Limb (tissue), 2 donors: ENCODE measurements at regions not wholly inside any gene's neighbourhood (a gene's known extent, or its start where the extent isn't known, plus 50 kb on each side); places are given as distances from the start of the nearest gene placed in this dataset.
"Not testable (repeated sequence)": the region's sequence is repeated elsewhere in the genome, so short reads cannot be mapped to it uniquely, and the experiment has no call there.

ENCODE experiments used
- DNase-seq, 2 donors: peaks; one replicate each; pipeline ENCODE4 v3.0.0-alpha.2; 2016; ENCODE audit errors: extremely low spot score in 2 of 2

DNA sequence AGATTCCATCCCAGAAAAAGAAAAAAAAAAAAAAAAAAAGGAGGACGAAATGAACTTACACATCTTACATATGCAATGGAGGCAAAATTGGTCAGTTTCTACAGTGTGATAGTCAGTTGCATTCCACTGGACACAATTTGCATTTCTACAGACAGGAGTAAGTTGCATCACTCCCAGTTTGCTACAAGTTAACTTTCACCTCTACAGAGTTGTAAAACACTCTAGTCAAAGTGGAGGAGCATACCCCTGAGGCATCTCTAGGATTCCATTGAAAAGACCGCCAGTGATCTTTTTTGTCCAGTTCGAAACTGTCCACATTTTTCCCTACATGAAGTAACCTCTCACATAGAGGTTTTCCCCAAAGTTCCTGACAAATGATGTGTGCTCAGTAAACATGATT, 202.8 kb downstream of the VAPA start:
- no peak for DNase-seq

DNA sequence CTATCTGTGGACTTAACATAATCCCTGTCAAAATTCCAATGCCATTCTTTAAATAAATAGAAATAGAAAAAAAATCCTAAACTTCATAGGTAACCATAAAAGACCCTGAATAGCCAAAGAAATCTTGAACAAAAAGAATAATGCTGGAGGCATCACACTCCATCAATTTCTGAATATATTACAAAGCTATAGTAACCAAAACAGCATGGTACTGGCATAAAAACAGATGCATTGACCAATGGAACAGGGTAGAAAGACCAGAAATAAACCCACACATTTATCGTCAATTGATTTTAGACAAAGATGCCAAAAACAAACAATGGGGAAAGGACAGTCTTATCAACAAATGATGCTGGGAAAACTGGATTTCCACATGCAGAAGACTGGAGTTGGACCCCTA, 205.7 kb downstream of the VAPA start:
- no peak for DNase-seq

DNA sequence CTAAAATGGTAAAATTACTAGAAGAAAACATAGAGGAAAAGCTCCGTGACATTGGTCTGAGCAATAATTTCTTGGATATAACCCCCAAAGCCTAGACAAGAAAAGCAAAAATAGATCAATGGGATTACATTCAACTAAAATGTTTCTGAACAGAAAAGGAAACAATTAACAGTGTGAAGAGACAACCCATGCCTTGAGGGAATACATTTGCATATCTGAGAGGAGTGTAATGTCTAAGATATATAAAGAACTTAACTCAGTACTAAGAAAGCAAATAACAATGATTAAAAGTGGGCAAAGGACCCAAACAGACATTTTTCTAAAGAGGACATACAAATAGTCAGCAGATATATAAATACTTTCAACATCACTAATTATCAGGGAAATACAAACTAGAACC, 206.2 kb downstream of the VAPA start:
- DNase-seq: no peak

DNA sequence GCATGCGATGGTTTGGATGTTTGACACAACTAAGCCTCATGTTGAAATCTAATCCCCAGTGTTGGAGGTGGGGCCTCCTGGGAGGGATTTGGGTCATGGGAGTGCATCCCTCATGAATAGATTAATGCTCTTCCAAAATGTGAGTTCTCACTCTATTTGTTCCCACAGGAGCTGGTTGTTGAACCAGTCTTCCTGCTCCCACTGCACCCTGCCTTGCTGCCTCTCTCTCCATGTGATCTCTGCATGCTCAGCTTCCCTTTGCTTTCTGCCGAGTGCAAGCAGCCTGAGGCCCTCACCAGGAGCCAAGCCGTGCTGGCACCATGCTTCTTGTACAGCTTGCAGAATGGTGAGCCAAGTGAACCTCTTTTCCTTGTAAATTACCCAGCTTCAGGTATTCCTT, 206.8 kb downstream of the VAPA start:
- DNase-seq: no peak

DNA sequence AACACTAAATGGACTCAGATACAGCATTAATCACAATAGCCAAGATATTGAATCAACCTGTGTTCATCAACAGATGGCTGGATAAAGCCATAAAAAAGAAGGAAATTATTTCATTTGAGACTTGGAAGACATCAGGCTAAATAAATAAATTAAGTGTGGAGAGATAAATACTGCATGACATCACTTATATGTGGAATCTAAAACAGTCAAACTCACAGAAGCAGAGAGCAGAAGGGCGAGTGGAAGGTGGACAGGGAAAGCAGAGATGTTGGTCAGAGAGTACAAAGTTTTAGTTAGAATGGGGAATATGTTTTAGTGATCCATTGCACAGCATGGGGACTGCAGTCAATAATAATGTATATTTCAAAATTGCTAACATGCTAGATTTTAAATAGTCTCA, 207.2 kb downstream of the VAPA start:
- DNase-seq: no peak

DNA sequence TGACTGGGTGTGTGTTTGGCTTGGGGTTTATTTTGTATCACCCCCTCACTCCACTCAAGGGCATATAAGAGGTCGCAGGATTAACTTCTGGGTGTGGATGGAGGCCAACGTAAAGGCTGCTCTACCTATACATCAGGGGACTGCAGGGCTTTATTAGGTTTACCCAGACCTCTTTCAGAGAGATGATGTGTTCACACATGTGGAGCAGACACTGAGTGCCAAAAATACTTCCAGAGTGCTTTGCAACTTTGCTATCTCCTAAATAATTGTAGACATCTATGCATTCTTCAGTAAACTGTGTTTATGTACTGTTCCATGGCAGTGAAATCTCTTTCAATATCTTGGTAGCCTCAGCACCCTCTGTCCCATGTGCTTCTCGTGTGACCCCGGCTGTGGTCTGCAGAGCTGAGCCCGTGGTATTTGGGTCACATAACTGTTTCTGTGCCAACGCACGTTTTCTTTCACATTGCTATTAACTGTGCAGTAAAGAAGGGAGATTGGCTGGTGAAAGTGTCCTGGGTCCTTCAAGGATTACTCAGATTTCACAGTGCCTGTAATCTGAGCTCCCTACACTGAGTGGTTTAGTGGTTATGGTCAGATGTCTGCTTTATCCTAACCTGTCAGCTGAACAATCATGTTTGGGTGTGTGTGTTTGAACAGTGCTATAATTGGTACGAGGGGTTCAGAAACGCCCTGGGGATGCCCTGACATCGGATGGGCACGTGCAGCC, 208.1 kb downstream of the VAPA start:
- peak in 1 of 2 donors; percentile 45 for DNase-seq

DNA sequence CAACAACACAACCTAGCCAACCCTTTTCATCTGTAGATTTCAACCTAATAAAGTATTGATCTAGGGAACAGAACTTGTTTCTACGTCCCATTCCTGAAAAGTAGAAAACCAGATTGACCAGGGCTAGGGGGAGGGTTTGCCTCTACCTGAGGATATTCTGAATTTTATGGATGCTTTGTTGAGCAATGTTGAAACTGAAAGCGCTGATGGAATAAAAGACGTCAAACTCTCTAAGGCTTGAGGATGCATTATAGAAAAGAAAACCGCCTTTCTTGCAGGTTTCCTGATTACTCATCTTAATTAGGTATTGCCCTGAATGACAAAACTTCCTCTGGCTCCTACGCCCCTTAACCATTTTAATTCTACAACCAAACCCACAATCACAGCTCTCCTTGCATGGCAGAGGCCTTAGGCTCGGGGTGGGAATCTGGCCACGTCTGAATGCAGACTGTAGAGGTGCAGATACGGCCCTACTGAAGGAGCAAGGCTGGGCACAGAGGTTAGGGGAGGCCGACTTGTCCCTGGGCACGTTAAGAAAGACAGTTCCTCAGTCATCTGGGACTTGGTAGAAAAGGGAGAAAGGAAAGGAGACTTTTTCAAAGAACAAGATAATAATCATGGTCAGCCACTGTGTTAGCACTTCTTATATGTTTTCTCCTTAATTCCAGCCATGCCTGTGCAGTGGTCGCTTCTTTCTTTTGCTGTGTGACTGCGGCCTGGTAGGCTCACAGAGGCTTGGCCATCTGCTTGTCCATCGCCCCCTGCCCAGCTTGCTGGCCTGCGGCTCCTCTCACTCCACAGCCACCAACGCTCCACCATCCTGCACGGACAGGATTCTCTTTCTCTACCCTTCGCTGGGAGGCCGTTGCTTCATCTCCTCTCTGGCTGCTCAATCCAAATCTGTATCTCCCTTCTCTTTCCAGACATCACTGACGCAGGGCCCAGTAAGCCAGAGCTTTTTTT, 209.5 kb downstream of the VAPA start:
- no peak for DNase-seq

DNA sequence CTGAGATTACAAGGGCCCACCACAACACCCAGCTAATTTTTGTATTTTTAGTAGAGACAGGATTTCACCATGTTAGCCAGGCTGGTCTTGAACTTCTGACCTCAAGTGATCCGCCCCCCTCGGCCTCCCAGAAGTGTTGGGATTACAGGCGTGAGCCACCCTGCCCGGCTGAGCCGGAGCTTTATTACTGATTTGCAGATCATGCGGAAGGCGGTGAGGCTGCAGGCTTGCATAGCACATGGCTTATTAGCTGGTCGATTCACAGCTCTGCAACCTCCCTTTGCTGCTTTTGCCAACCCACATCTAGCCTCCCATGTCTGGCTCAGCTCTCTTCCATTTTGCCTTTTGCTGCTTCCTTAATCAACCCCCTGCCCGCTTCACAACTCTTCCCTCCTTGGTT, 210.3 kb downstream of the VAPA start:
- DNase-seq: no peak

DNA sequence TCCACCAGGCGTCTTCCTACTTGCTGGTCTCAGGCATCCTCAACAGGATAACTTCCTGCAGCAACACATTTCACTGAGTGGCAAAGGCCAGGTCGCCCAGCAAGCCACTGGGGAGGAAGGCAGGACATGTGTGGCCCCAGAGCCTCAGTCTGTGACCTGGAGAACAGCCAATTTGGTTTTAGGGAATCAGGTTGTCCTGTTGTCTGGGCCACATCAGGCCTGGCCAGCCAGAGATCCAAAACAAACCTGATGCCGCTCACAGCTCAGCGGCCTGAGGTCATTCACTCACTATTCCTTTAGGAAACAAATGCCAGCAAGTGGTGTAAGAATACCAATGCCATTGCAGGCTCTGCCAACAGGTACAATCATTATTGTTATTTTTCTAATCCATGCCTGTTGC, 210.7 kb downstream of the VAPA start:
- DNase-seq: no peak

DNA sequence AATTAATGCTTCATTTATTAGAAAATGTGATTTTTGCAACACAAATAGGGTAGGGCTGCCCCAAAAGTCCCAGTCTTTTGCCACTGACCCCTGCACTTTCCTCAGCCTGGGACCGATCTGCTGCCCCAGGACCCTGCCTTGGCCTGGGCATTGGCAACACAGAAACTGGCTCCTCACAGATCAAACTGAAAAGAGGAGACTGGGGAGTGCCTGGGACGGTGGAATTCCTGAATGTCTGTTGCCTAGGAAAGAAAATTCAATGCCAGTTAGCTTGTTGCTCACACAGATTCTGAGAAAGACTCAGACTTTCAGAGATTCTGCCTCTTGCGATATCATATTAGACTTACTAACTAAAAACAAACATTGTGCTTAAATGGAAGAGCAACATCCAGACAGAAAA, 211.2 kb downstream of the VAPA start:
- DNase-seq: no peak

DNA sequence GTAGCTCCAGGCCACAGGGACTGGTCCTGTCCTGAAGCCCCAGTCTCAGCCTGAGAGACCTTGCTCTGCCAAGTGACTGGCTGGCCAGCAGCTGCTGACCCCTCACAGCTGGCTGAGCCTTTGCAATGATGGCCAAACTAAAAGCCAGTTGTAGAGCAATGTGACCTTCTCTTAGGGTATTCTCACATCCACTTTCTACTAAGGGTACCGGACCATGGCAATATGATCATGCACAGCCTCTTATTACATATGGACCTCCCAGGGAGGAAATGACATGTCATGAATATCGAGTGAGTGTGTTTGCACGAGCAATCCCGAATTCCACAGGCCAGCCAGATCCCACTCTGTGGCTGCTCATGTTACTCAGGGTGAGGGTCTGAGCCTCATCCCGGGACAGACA, 213.9 kb downstream of the VAPA start:
- DNase-seq: no peak

DNA sequence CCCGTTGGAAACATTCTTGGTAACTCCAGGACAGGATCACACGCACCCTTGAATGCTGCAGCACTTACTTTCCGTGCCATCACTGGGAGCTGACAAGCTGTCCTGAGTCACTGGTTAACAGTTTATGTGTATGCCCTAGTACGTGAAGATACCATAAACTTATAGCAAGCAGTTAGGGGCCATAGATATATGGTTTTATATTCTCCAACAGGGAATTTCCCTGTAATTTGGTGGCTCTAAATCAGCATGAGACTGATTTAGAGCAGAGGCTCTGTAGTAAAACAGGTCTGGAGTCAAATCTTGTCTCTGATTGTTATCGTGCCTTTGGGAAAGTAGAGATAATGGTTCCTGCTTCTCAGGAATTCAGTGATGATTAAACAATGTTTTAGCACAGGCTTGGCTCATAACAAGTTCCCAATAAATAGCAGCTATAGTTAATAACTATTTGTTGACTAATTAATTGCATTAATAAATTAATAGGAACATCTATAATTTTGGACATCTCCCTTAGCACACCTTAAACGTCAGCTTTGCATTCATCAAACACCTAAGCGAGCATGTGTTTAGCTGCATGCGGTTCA, 215.2 kb downstream of the VAPA start:
- no peak for DNase-seq

DNA sequence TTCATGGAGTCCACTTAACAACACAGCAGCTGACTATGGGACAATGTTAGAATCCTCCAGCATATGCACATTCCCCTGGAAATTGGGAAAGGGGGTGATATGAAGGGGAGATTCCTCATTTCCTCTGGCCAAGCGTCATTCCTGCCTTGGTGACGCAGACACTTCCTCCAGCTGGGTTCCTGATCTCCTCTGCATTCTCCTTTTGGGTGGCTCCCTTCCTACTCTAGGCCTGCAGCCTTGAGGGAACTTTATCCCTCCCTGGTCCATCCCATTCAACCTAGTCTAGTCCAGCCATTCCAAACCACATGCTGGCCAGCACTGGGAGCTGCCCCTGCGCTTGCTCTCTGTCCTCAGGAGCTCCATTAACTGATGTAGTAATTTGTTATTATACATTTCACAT, 216.8 kb downstream of the VAPA start:
- DNase-seq: no peak

DNA sequence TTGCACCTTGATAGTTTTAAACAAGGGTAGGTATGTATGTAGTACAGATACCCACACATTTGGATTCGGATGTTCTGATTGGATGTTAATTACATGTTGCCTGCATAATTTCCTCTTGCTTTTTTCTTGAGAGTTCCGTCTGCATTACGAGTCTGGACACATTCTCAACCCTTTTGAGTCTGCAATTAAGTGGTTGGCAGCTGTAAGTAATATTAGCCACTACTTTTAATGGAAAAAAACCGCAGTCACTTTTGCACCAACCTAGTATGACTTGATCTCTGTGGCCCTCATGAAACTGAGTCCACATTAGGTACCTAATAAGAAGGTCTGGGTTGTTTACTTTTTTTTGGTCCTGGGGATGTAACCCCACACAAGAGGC, 217.3 kb downstream of the VAPA start:
- no peak for DNase-seq

DNA sequence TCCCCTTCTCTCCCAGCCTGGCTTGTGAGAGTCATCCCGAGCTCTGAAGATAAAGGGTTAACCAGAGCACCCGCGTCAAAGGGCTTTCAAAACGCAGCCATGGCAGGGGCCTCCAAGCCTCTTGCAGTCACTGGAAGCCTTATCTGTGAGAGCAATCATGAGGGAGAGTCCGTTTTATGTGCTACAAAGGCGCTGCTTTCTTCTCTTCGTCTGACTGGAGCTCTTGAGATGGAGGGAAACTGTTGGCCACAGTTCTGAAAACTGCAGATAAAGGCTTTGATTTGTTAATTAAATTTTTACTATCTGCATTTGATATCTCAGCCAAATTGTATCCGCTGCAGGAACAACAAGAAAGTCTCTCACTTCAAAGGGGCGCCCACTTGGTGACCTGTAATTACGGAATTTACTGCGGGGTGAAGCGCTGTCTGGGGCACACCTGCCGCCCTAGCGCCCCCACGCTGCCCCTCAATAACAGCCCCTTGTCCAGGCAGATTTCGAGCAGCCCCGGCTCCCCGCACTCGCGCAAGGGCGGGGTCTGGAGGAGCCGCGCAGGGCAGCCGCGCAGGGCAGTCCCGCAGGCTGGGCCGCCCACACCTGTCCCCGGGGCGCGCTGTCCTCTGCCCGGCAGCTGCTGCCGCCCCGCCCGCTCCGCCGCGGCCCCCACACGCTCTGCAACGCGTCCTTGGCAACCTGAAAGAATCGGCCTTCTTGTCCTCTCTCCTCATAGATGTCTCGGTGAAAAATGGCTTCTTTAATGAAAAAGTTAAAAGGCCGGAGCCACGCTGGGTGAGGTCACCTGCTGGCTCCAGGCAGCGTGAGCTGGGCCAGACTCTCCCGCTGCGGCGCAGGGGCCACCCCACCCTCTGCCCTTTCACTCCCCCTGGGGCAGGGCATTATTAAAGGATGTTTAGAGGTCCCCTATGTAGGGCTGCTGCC, 217.9 kb downstream of the VAPA start:
- peak in 1 of 2 donors; percentile 72 for DNase-seq

DNA sequence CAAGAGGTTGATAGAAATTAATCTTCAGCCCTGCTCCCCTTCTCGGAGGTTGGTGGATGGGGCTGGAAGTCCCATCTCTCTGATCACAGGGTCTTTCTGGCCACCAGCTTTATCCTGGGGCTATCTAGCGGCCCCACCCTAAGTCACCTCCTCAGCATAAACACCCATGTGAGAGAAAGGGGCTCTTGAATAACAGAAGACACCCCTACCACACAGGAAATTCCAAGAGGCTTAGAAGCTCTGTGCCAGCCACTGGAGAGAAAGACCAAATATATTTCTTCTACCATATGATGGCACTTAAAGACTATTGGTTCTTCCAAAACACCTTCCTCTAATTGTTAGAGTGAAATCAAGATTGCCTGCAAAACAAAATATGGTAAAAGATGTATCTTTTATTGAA, 219.7 kb downstream of the VAPA start:
- DNase-seq: no peak

DNA sequence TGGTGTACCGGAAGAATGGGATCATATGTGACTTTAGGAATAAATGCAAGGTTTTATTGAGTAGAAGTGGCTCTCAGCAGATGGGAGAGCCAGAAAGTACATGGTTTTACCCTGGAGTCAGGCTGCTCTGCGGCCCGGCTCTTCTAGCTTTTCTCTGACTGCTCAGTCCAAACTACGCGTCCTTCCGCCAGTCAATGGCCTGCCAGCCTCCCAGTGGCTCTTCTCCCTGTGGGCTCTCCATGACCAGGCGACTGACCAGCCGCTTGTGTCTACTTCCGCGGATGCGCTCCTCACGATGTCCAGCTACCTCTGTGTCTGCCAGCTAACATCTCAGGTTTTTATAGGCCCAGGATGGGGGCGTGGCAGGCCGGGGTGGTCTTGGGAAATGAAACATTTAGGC, 220.4 kb downstream of the VAPA start:
- no peak for DNase-seq

DNA sequence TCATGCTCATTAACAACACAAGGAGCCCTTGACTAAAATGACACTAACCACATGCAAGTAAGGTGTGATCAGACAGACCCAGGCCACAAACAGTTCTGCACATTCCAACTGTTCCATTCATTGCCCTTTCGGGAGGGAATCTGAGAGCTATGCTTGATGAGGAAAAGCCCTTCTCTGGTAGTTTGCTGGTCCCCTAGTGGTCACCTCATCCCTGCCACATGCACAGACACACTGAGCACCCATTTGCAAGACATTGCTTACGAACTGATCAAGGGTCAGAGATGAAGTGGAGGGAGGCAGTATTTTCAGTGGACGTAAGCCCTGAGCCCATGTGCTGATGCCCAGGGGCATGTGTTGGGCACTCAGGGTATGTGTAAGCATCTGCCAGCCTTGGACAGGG, 220.9 kb downstream of the VAPA start:
- not testable (repeated sequence) for DNase-seq

DNA sequence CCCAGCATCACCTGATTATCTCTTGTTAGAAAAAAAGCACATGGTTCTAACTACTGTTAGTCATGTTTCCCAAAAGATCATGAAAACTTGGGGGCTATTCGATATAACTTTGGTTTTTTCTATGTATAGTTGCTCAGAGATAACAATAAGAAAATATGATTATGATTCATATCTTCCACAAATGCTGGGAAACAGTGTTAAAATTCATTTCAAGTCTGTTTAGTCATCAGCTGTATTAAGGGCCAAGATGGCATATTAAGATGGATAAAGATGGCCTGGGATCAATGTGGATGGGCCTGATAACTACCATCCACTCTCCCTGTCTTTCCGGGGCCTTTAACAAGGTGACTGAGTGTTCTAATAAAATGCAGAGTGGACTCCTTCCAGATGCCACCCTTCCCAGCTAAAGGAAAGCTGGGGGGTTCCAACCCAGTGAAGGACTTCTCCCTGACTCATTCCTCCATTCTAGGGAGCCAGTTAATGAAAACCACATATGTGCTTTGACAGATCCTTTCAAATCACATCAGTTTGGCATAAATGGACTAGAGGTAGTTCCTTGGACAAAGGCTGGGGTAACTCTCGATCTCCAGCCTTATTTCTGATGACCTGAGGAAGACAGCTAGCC, 221.6 kb downstream of the VAPA start:
- DNase-seq: no peak

DNA sequence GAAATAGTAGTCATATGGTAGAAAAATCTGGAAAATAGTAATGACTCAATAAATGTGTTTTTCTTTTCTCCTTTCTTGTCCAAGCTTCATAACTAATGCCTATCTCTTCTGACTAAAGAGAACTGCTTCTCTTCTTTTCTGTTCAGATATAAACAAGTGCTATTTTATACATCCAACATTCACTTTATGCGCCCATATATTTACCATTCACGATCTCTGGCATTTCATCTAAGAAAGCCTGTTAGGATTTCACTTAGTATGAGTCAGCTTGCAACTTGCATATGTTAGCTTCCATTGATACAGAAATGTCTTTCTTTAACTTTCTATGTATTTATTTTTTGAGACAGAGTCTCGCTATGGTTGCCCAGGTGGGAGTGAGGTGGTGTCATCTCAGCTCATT, 224.9 kb downstream of the VAPA start:
- no peak for DNase-seq
